ENCODE measurements at regions not wholly inside any gene's neighbourhood (a gene's known extent, or its start where the extent isn't known, plus 50 kb on each side); places are given as distances from the start of the nearest gene placed in this dataset.

DNA sequence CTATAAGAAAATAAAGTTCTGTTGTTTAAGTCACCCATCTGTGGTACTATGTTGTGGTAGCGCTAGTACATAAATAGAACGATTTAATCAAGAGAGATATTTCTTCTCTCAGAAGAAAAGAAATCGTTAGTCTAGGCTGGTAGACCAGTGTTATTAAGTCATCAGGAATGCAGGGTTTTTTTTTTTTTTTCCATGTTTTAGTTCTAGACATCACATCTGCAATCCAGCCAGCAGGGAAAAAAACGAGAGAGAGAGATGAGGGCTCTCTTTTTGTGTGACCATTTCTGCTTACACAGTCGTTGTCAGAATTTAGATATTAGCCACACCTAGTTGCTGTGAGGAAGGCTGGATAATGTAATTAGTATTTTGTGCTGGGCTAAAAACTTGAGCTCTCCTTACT lies 417.4 kb downstream of the TMA16 start:
- DNase-seq (no peak), ATAC-seq (no peak)
- H3K4me3 Mint-ChIP-seq: no peak overlapping the region
- no peaks in the 10 kb centered on the region for H3K4me1 Mint-ChIP-seq
- no peaks in the 10 kb centered on the region for H3K36me3 ChIP-seq (ENCODE audit: control insufficient read depth, insufficient read depth, low read length)
- no peaks in the 10 kb centered on the region for H3K4me1 ChIP-seq (ENCODE audit: control insufficient read depth, insufficient read depth, low read length)
- no peak overlapping the region for H3K4me3 ChIP-seq (ENCODE audit: low read length)
- H3K27ac Mint-ChIP-seq: no peak overlapping the region
- TF ChIP-seq, protein P1, sequence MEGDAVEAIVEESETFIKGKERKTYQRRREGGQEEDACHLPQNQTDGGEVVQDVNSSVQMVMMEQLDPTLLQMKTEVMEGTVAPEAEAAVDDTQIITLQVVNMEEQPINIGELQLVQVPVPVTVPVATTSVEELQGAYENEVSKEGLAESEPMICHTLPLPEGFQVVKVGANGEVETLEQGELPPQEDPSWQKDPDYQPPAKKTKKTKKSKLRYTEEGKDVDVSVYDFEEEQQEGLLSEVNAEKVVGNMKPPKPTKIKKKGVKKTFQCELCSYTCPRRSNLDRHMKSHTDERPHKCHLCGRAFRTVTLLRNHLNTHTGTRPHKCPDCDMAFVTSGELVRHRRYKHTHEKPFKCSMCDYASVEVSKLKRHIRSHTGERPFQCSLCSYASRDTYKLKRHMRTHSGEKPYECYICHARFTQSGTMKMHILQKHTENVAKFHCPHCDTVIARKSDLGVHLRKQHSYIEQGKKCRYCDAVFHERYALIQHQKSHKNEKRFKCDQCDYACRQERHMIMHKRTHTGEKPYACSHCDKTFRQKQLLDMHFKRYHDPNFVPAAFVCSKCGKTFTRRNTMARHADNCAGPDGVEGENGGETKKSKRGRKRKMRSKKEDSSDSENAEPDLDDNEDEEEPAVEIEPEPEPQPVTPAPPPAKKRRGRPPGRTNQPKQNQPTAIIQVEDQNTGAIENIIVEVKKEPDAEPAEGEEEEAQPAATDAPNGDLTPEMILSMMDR (IDR thresholded peaks at IDR 0.05): no peak
- WGBS (ENCODE audit: insufficient coverage): 70% methylated on average over 5 of the region's 5 CpGs
- no peaks in the 10 kb centered on the region for H3K27me3 ChIP-seq (ENCODE audit: control insufficient read depth, insufficient read depth, low read length)
- H3K9me3 Mint-ChIP-seq: peaks cover 2 to 4% of the 10 kb centered on the region in 2 donors
- H3K9me3 ChIP-seq (ENCODE audit: control insufficient read depth, insufficient read depth, low read length): no peaks in the 10 kb centered on the region
- peaks cover 0 to 4% of the 10 kb centered on the region in 2 donors for H3K27me3 Mint-ChIP-seq (ENCODE audit: low read depth in 2 of 2)
- intact Hi-C loops (cut with micrococcal nuclease): no loop called here
- no peak overlapping the region for H3K27ac ChIP-seq (ENCODE audit: low read length)
- no peaks in the 10 kb centered on the region for H3K36me3 Mint-ChIP-seq

DNA sequence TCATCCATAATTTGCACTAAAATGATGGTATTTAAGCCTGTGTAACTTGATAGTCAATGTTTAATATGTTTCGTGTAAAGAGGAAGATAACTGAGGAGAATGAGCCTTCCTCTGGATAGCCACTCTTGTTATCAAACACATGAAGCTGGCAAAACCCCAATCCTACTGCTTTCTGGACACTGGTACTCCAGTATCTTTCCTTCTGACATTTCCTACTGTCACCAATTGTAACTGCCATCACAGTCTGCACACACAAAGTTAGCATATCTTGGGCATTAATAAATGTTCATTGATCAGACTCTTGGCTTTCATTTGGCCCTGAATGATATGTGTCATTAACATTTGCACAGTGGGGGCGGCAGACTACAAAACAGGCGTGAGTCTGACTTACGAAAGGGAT lies 419.1 kb downstream of the TMA16 start:
- Mint-ChIP-seq H3K36me3 (no peaks in the 10 kb centered on the region), H3K4me3 (no peak overlapping the region), H3K4me1 (no peaks in the 10 kb centered on the region), H3K27me3 (ENCODE audit: low read depth in 2 of 2) (peaks cover 0 to 4% of the 10 kb centered on the region in 2 donors), H3K27ac (no peak overlapping the region), H3K9me3 (peaks cover 0 to 4% of the 10 kb centered on the region in 2 donors)
- Histone ChIP-seq H3K27me3 (ENCODE audit: control insufficient read depth, insufficient read depth, low read length) (no peaks in the 10 kb centered on the region), H3K27ac (ENCODE audit: low read length) (no peak overlapping the region), H3K4me3 (ENCODE audit: low read length) (no peak overlapping the region), H3K36me3 (ENCODE audit: control insufficient read depth, insufficient read depth, low read length) (no peaks in the 10 kb centered on the region), H3K4me1 (ENCODE audit: control insufficient read depth, insufficient read depth, low read length) (no peaks in the 10 kb centered on the region), H3K9me3 (ENCODE audit: control insufficient read depth, insufficient read depth, low read length) (no peaks in the 10 kb centered on the region)
- intact Hi-C loops (cut with micrococcal nuclease): no loop called here
- TF ChIP-seq, protein P1 (IDR thresholded peaks at IDR 0.05): no peak
- ATAC-seq (no peak), DNase-seq (no peak)
- WGBS (ENCODE audit: insufficient coverage): 90% methylated on average over 1 of the region's 4 CpGs

DNA sequence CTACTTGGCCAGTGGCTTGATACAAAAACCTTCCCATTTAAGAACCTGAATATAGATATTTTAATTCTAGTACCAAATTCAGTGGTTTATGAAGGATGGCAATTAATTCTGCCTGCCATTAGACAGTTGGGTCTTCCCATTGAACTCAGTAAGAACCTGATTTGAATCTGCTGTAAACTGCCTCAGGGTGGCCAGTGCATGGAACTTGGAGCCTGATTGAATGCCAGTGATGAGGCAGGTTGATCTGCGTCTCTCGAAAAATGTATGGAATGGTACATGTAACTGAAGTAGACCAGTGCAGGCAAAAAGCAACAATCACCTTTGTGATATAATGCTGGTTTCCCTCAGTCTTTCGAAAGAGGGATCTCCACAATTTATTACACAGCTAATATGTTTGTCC lies 421.4 kb downstream of the TMA16 start:
- Histone ChIP-seq H3K27ac (ENCODE audit: low read length) (no peak overlapping the region), H3K4me3 (ENCODE audit: low read length) (no peak overlapping the region), H3K36me3 (ENCODE audit: control insufficient read depth, insufficient read depth, low read length) (no peaks in the 10 kb centered on the region), H3K27me3 (ENCODE audit: control insufficient read depth, insufficient read depth, low read length) (no peaks in the 10 kb centered on the region), H3K9me3 (ENCODE audit: control insufficient read depth, insufficient read depth, low read length) (no peaks in the 10 kb centered on the region), H3K4me1 (ENCODE audit: control insufficient read depth, insufficient read depth, low read length) (no peaks in the 10 kb centered on the region)
- no peak for ATAC-seq
- Mint-ChIP-seq H3K27me3 (ENCODE audit: low read depth in 2 of 2) (peaks cover 0 to 4% of the 10 kb centered on the region in 2 donors), H3K27ac (no peak overlapping the region), H3K36me3 (no peaks in the 10 kb centered on the region), H3K9me3 (peaks cover 0 to 6% of the 10 kb centered on the region in 2 donors), H3K4me1 (no peaks in the 10 kb centered on the region), H3K4me3 (no peak overlapping the region)
- intact Hi-C loops (cut with micrococcal nuclease): no loop called here
- TF ChIP-seq, protein P1 (IDR thresholded peaks at IDR 0.05): no peak
- 96% methylated on average over 3 of the region's 3 CpGs for WGBS (ENCODE audit: insufficient coverage)
- no peak for DNase-seq

DNA sequence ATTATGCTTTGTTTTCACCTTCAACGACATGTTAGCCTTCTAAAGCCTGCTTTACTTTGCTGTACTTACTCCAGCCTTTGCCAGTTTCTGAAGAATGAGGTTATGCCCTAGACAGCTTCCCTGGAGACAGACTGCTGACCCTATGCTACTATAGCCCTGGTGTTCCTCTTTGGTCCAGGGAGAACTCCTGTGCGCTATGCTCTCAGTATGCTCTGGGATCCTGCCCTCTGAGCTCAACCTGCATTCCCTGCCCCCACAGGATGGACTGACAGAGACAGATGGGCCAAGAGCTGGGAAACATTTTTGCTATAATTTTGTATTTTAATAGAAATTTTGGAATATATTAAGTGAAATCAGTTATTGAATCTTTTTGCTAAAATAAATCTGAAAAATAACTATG lies 425.9 kb downstream of the TMA16 start:
- no peak overlapping the region for H3K4me3 Mint-ChIP-seq
- no peaks in the 10 kb centered on the region for H3K27me3 Mint-ChIP-seq (ENCODE audit: low read depth in 2 of 2)
- ATAC-seq: no peak
- H3K36me3 Mint-ChIP-seq: no peaks in the 10 kb centered on the region
- WGBS (ENCODE audit: insufficient coverage): 80% methylated on average over 2 of the region's 2 CpGs
- no peaks in the 10 kb centered on the region for H3K4me1 Mint-ChIP-seq
- TF ChIP-seq, protein P1 (IDR thresholded peaks at IDR 0.05): no peak
- Histone ChIP-seq H3K4me3 (ENCODE audit: low read length) (no peak overlapping the region), H3K4me1 (ENCODE audit: control insufficient read depth, insufficient read depth, low read length) (no peaks in the 10 kb centered on the region), H3K27ac (ENCODE audit: low read length) (no peak overlapping the region), H3K36me3 (ENCODE audit: control insufficient read depth, insufficient read depth, low read length) (no peaks in the 10 kb centered on the region), H3K9me3 (ENCODE audit: control insufficient read depth, insufficient read depth, low read length) (no peaks in the 10 kb centered on the region), H3K27me3 (ENCODE audit: control insufficient read depth, insufficient read depth, low read length) (no peaks in the 10 kb centered on the region)
- no peak overlapping the region for H3K27ac Mint-ChIP-seq
- H3K9me3 Mint-ChIP-seq: peaks cover 0 to 2% of the 10 kb centered on the region in 2 donors
- intact Hi-C loops (cut with micrococcal nuclease): no loop called here
- DNase-seq: no peak

All from natural killer cell (primary cell).